CD4-positive, alpha-beta T cell (primary cell): ENCODE measurements at regions not wholly inside any gene's neighbourhood (a gene's known extent, or its start where the extent isn't known, plus 50 kb on each side); places are given as distances from the start of the nearest gene placed in this dataset.
A peak's percentile ranks its signal among the peaks of the same experiment; 100 is the strongest.

Source experiments
- ATAC-seq: fragments of 200-7000 bp; cut with Tn5 transposase; one replicate; pipeline ENCODE4 v1.10.0; 2022; ENCODE audit warnings: mild to moderate bottlenecking; ENCODE audit not compliant: poor library complexity
- CTCF ChIA-PET: fragments of 350-600 bp; sonication (Branson Sonifier 250); formaldehyde crosslinking; loops from one replicate; lab custom pipeline; 2021; ENCODE audit warnings: antibody characterized with exemption, inconsistent platforms; lab: Charles Lee
- POLR2A ChIA-PET: fragments of 350-600 bp; sonication (Branson Sonifier 250); formaldehyde crosslinking; loops from one replicate; lab custom pipeline; 2021; ENCODE audit warnings: antibody characterized with exemption, inconsistent platforms; lab: Charles Lee
- DNase-seq, 14 experiments: peaks; one replicate each; pipeline ENCODE4 v3.0.0-alpha.2; 2013 to 2020; ENCODE audit warnings: mixed read lengths in 2 of 14
- H3K27ac ChIP-seq, 2 donors: one replicate each; pipeline versions ENCODE4 v1.5.1 to v1.7.0; 2013; ENCODE audit warnings: low read length in 2 of 2, low read depth in 1 of 2, mild to moderate bottlenecking in 1 of 2
- H3K27me3 ChIP-seq, 2 experiments: 1 replicate in 1 of 2; 2 replicates in 1 of 2; pipeline versions ENCODE4 v1.6.1 to v1.7.0; 2013; ENCODE audit warnings: low read length in 2 of 2, control low read depth in 1 of 2, mild to moderate bottlenecking in 1 of 2, moderate library complexity in 1 of 2; ENCODE audit not compliant: insufficient read depth in 2 of 2, control insufficient read depth in 1 of 2
- H3K36me3 ChIP-seq: one replicate; pipeline ENCODE4 v1.6.1; 2013; ENCODE audit warnings: low read length, control low read depth; ENCODE audit not compliant: insufficient read depth
- H3K4me1 ChIP-seq: one replicate; pipeline ENCODE4 v1.6.1; 2013; ENCODE audit warnings: low read length, control low read depth; ENCODE audit not compliant: insufficient read depth
- H3K4me3 ChIP-seq: one replicate; pipeline ENCODE4 v1.5.1; 2013; ENCODE audit warnings: mild to moderate bottlenecking, low read length, moderate library complexity
- H3K9me3 ChIP-seq, 2 experiments: 1 replicate in 1 of 2; 2 replicates in 1 of 2; pipeline versions ENCODE4 v1.6.1 to v1.7.0; 2013; ENCODE audit warnings: low read length in 2 of 2, mild to moderate bottlenecking in 2 of 2, control low read depth in 1 of 2, moderate library complexity in 1 of 2; ENCODE audit not compliant: control insufficient read depth in 1 of 2, insufficient read depth in 1 of 2
- H3K27ac Mint-ChIP-seq: one replicate; pipeline ENCODE4 v1.8.0; 2020; ENCODE audit warnings: mixed read lengths
- H3K27me3 Mint-ChIP-seq: one replicate; pipeline ENCODE4 v1.8.0; 2021; ENCODE audit warnings: mixed read lengths
- H3K36me3 Mint-ChIP-seq: one replicate; pipeline ENCODE4 v1.8.0; 2021; ENCODE audit warnings: low read depth, mixed read lengths
- H3K4me1 Mint-ChIP-seq: one replicate; pipeline ENCODE4 v1.8.0; 2021; ENCODE audit warnings: low read depth, mixed read lengths
- H3K4me3 Mint-ChIP-seq: one replicate; pipeline ENCODE4 v1.8.0; 2020; ENCODE audit warnings: mild to moderate bottlenecking, mixed read lengths
- H3K9me3 Mint-ChIP-seq: one replicate; pipeline ENCODE4 v1.8.0; 2020; ENCODE audit warnings: mixed read lengths
- CTCF ChIP-seq: fragments of 200-600 bp; IDR thresholded peaks from one replicate; pipeline ENCODE4 v1.8.0; 2022; ENCODE audit warnings: antibody characterized with exemption, mild to moderate bottlenecking
- intact Hi-C, 2 experiments: fragments of 100-400 bp; cut with DNase I in 1 of 2; cut with micrococcal nuclease in 1 of 2; formaldehyde crosslinking; loops; one replicate each; pipeline versions ENCODE4 v1.15.1 to v1.9.0; 2023 to 2025; cut with DNase I, micrococcal nuclease

- Mint-ChIP-seq H3K27ac (no peak overlapping the region), H3K27me3 (no peaks in the 10 kb centered on the region), H3K36me3 (no peaks in the 10 kb centered on the region), H3K4me1 (no peaks in the 10 kb centered on the region), H3K4me3 (no peak overlapping the region), H3K9me3 (no peaks in the 10 kb centered on the region)
- no peak for DNase-seq
- Histone ChIP-seq H3K36me3 (no peaks in the 10 kb centered on the region), H3K4me3 (no peak overlapping the region), H3K9me3 (no peaks in the 10 kb centered on the region), H3K27ac (no peak overlapping the region), H3K4me1 (no peaks in the 10 kb centered on the region), H3K27me3 (no peaks in the 10 kb centered on the region)
- TF ChIP-seq CTCF = no peak
- ChIA-PET CTCF (no interaction called here), POLR2A (interaction anchor here (0.6 kb wide), 1 partner anchor 137 kb away, joined by 3 read pairs; no protein-coding TSS in a partner anchor)
- intact Hi-C loops = no loop called here
- ATAC-seq = no peak
These were observed 63.8 kb upstream of the SSTR1 start for GRCh38 chr14:38143659-38144505.

- Mint-ChIP-seq H3K27ac (no peak overlapping the region), H3K4me1 (no peaks in the 10 kb centered on the region), H3K9me3 (peaks cover 3% of the 10 kb centered on the region), H3K4me3 (no peak overlapping the region), H3K27me3 (no peaks in the 10 kb centered on the region), H3K36me3 (no peaks in the 10 kb centered on the region)
- no peak for ATAC-seq
- Histone ChIP-seq H3K27ac (no peak overlapping the region), H3K4me3 (no peak overlapping the region), H3K9me3 (no peaks in the 10 kb centered on the region), H3K4me1 (no peaks in the 10 kb centered on the region), H3K36me3 (no peaks in the 10 kb centered on the region), H3K27me3 (no peaks in the 10 kb centered on the region)
- CTCF ChIA-PET = no interaction called here
- no peak for DNase-seq
- no peak for TF ChIP-seq CTCF
- intact Hi-C loops = loop anchor here in 1 of 2 experiments (5.0 kb wide), 1 partner anchor 158 kb away; no protein-coding TSS in a partner anchor
- POLR2A ChIA-PET = no interaction called here
These were observed 62.6 kb upstream of the SSTR1 start for GRCh38 chr14:38145142-38145541.

- H3K4me3 ChIP-seq = no peak overlapping the region
- H3K9me3 ChIP-seq = no peaks in the 10 kb centered on the region
- ATAC-seq = no peak
- no peaks in the 10 kb centered on the region for H3K36me3 Mint-ChIP-seq
- no peak overlapping the region for H3K4me3 Mint-ChIP-seq
- ChIA-PET POLR2A (interaction anchor here (1.2 kb wide), 1 partner anchor 8 kb away, joined by 4 read pairs; no protein-coding TSS in a partner anchor), CTCF (no interaction called here)
- H3K27ac Mint-ChIP-seq = no peak overlapping the region
- peaks cover 3% of the 10 kb centered on the region for H3K9me3 Mint-ChIP-seq
- no peaks in the 10 kb centered on the region for H3K36me3 ChIP-seq
- H3K4me1 Mint-ChIP-seq = no peaks in the 10 kb centered on the region
- DNase-seq = peak in 2 of 14 experiments; percentile 20 to 28
- intact Hi-C loops = loop anchor here in 1 of 2 experiments (5.0 kb wide), 1 partner anchor 163 kb away; no protein-coding TSS in a partner anchor
- no peaks in the 10 kb centered on the region for H3K27me3 ChIP-seq
- H3K27me3 Mint-ChIP-seq = no peaks in the 10 kb centered on the region
- no peak for TF ChIP-seq CTCF
- no peaks in the 10 kb centered on the region for H3K4me1 ChIP-seq
- H3K27ac ChIP-seq = no peak overlapping the region
These were observed 57.6 kb upstream of the SSTR1 start for GRCh38 chr14:38150075-38150474.
